OCI-LY1 (cell line): ENCODE measurements at regions not wholly inside any gene's neighbourhood (a gene's known extent, or its start where the extent isn't known, plus 50 kb on each side); places are given as distances from the start of the nearest gene placed in this dataset.

ENCODE experiments used
- EZH2 ChIP-seq: fragments of 200-600 bp; sonication (generic), shearing (Covaris generic); IDR thresholded peaks from 2 replicates; pipeline ENCODE4 v1.8.0; 2017; ENCODE audit warnings: borderline replicate concordance, mixed run types, mild to moderate bottlenecking, antibody characterized with exemption, low read length, moderate library complexity, mixed read lengths
- TF ChIP-seq, protein P1 (sequence below): fragments of 200-600 bp; sonication (generic), shearing (Covaris generic); IDR thresholded peaks from 2 replicates; pipeline ENCODE4 v1.5.1; 2017; ENCODE audit warnings: mild to moderate bottlenecking, antibody characterized with exemption, low read length, moderate library complexity, mixed read lengths

GRCh38 chr10:125362950-125363349 is 202.6 kb upstream of the CTBP2 start:
- TF ChIP-seq, protein P1, sequence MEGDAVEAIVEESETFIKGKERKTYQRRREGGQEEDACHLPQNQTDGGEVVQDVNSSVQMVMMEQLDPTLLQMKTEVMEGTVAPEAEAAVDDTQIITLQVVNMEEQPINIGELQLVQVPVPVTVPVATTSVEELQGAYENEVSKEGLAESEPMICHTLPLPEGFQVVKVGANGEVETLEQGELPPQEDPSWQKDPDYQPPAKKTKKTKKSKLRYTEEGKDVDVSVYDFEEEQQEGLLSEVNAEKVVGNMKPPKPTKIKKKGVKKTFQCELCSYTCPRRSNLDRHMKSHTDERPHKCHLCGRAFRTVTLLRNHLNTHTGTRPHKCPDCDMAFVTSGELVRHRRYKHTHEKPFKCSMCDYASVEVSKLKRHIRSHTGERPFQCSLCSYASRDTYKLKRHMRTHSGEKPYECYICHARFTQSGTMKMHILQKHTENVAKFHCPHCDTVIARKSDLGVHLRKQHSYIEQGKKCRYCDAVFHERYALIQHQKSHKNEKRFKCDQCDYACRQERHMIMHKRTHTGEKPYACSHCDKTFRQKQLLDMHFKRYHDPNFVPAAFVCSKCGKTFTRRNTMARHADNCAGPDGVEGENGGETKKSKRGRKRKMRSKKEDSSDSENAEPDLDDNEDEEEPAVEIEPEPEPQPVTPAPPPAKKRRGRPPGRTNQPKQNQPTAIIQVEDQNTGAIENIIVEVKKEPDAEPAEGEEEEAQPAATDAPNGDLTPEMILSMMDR: no peak
- TF ChIP-seq EZH2: no peak
